Upper lobe of right lung (tissue), 1 donor: ENCODE measurements at regions not wholly inside any gene's neighbourhood (a gene's known extent, or its start where the extent isn't known, plus 50 kb on each side); places are given as distances from the start of the nearest gene placed in this dataset.

Experiments
- ATAC-seq: fragments of 200-7000 bp; cut with Tn5 transposase; one replicate; pipeline ENCODE4 v1.9.1; 2020; ENCODE audit warnings: mild to moderate bottlenecking, moderate library complexity
- DNase-seq: peaks from one replicate; pipeline ENCODE4 v3.0.0-alpha.2; 2020
- H3K27ac ChIP-seq: fragments of 200-600 bp; one replicate; pipeline ENCODE4 v1.8.0; 2022
- H3K27me3 ChIP-seq: fragments of 200-600 bp; one replicate; pipeline ENCODE4 v1.8.0; 2022; ENCODE audit warnings: mild to moderate bottlenecking
- H3K36me3 ChIP-seq: fragments of 200-600 bp; one replicate; pipeline ENCODE4 v1.8.0; 2022
- H3K4me1 ChIP-seq: fragments of 200-600 bp; one replicate; pipeline ENCODE4 v1.8.0; 2022
- H3K4me3 ChIP-seq: fragments of 200-600 bp; one replicate; pipeline ENCODE4 v1.8.0; 2022; ENCODE audit warnings: mild to moderate bottlenecking
- H3K9me3 ChIP-seq: fragments of 200-600 bp; one replicate; pipeline ENCODE4 v1.8.0; 2022
- CTCF ChIP-seq: fragments of 200-600 bp; IDR thresholded peaks from one replicate; pipeline ENCODE4 v1.8.0; 2022; ENCODE audit warnings: antibody characterized with exemption
- intact Hi-C: fragments of 100-400 bp; cut with DNase I; formaldehyde crosslinking; loops from one replicate; pipeline ENCODE4 v1.11.0; 2022
- donor health status: DM: no; HTN: yes; CAD: no; lungs with severe emphysema.

- Histone ChIP-seq H3K36me3 (no peaks in the 10 kb centered on the region), H3K27ac (no peak overlapping the region), H3K9me3 (no peaks in the 10 kb centered on the region), H3K4me3 (no peak overlapping the region), H3K4me1 (no peaks in the 10 kb centered on the region), H3K27me3 (no peaks in the 10 kb centered on the region)
- ATAC-seq (no peak), DNase-seq (no peak)
- TF ChIP-seq CTCF = no peak
- intact Hi-C loops = no loop called here
Measured at GRCh38 chr12:92044435-92044834, 101.2 kb downstream of the BTG1 start.

DNA sequence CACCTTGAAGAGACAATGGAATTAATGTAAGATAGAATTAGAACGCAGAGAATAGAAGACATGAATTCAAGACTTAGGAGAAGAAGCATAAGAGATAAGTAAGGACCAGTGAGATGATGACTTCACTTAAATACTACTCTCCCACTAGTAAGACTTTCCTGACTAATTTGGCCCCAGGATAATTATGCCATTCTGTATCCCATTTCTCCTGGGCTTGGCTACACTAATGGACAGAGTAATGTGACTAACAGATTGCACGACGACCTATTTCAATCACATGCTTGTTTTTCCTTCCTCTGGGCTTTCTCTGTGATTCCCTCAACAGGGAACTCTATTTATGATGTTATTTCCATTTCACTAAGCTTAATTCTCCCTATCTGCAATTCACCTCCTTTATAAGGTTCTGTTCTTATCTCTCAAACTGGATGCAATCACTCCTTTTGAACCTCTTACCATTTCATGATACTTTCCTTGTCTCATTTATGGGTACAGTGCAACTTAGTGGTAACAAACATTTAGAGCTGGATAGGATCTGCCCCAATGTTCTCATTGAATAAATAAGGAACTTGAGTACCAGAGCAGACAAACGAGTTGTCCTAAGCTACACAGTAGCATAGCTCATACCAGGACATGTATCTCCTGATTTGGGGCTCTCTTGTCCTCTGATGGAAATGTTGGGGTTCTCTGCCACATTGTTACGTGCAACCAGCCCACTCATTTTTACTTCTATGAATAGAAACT, 102.7 kb downstream of the BTG1 start:
- DNase-seq = no peak
- no peak for TF ChIP-seq CTCF
- H3K27me3 ChIP-seq = no peaks in the 10 kb centered on the region
- no peaks in the 10 kb centered on the region for H3K4me1 ChIP-seq
- H3K4me3 ChIP-seq = no peak overlapping the region
- H3K9me3 ChIP-seq = no peaks in the 10 kb centered on the region
- no peak overlapping the region for H3K27ac ChIP-seq
- ATAC-seq = no peak
- intact Hi-C loops = no loop called here
- no peaks in the 10 kb centered on the region for H3K36me3 ChIP-seq

DNA sequence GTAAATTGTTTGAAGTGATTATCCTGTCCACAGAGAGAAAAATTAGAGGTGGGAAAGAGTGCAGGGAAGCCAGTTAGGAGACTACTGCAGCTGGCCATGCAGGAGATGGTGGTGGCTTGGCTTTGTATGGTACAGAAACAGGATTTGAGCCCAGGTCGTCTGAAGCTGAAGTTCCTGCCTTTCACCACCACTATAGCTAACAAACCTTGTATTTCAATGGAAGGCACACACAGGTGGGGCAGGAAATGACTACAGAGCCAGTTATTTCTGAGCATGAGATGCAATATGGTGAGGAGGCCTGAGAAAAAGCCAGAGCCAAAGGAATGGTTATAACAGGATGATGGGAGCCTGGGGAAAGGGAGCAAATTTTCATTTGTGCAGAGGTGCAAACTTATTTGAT, 103.9 kb downstream of the BTG1 start:
- Histone ChIP-seq H3K9me3 (no peaks in the 10 kb centered on the region), H3K27ac (no peak overlapping the region), H3K4me3 (no peak overlapping the region), H3K27me3 (no peaks in the 10 kb centered on the region), H3K4me1 (peaks cover 8% of the 10 kb centered on the region), H3K36me3 (no peaks in the 10 kb centered on the region)
- no peak for TF ChIP-seq CTCF
- intact Hi-C loops = no loop called here
- no peak for ATAC-seq
- DNase-seq = no peak

GRCh38 chr12:92039046-92039445, 106.6 kb downstream of the BTG1 start:
- no peak for DNase-seq
- Histone ChIP-seq H3K9me3 (no peaks in the 10 kb centered on the region), H3K27me3 (no peaks in the 10 kb centered on the region), H3K4me3 (no peak overlapping the region), H3K36me3 (no peaks in the 10 kb centered on the region), H3K4me1 (peaks cover 32% of the 10 kb centered on the region), H3K27ac (no peak overlapping the region)
- no peak for ATAC-seq
- intact Hi-C loops = no loop called here
- TF ChIP-seq CTCF = no peak

DNA sequence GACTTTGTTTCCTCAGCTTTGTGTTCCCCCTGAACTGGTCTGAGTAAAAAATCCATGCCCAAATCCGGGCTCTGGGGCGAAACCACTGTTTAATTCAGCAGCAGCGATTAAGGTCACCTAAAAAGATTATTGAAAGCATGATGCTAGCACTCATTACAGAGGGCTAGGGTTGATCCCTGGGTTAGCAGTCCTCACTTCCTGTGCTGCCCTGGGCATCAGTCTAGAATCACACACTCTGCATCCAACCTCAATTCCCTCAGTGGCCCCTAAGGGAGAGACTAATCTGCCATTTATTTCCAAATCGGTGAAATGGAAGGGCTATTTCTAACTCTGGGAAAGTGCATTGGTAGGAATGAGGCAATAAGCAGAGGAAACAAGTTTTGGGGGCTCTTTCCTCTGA, 107.2 kb downstream of the BTG1 start:
- Histone ChIP-seq H3K36me3 (no peaks in the 10 kb centered on the region), H3K9me3 (no peaks in the 10 kb centered on the region), H3K4me1 (peaks cover 35% of the 10 kb centered on the region), H3K27me3 (no peaks in the 10 kb centered on the region), H3K4me3 (no peak overlapping the region), H3K27ac (no peak overlapping the region)
- intact Hi-C loops = no loop called here
- no peak for DNase-seq
- TF ChIP-seq CTCF = no peak
- no peak for ATAC-seq
